ENCODE measurements at regions not wholly inside any gene's neighbourhood (a gene's known extent, or its start where the extent isn't known, plus 50 kb on each side); places are given as distances from the start of the nearest gene placed in this dataset.

- TF ChIP-seq, protein P1, sequence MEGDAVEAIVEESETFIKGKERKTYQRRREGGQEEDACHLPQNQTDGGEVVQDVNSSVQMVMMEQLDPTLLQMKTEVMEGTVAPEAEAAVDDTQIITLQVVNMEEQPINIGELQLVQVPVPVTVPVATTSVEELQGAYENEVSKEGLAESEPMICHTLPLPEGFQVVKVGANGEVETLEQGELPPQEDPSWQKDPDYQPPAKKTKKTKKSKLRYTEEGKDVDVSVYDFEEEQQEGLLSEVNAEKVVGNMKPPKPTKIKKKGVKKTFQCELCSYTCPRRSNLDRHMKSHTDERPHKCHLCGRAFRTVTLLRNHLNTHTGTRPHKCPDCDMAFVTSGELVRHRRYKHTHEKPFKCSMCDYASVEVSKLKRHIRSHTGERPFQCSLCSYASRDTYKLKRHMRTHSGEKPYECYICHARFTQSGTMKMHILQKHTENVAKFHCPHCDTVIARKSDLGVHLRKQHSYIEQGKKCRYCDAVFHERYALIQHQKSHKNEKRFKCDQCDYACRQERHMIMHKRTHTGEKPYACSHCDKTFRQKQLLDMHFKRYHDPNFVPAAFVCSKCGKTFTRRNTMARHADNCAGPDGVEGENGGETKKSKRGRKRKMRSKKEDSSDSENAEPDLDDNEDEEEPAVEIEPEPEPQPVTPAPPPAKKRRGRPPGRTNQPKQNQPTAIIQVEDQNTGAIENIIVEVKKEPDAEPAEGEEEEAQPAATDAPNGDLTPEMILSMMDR (conservative IDR thresholded peaks at IDR 0.05 in 1 of 2, IDR thresholded peaks at IDR 0.05 in 1 of 2; ENCODE audit: low read depth in 1 of 2, low read length in 2 of 2), result no peak
- TF ChIP-seq EZH2 (IDR thresholded peaks at IDR 0.05; ENCODE audit: low read length, missing control alignments), result no peak
Observed at GRCh38 chr19:30935146-30935545, 414.1 kb downstream of the TSHZ3 start.

Measured in fibroblast of lung (primary cell).